Neural progenitor cell (in vitro differentiated cells): ENCODE measurements at regions not wholly inside any gene's neighbourhood (a gene's known extent, or its start where the extent isn't known, plus 50 kb on each side); places are given as distances from the start of the nearest gene placed in this dataset.

Experiments used
- DNase-seq: peaks from one replicate; pipeline ENCODE4 v3.0.0-alpha.2; 2016; ENCODE audit warnings: low spot score
- H2AFZ ChIP-seq: fragments of 200-600 bp; sonication (generic); replicated peaks from 2 replicates; pipeline ENCODE4 v1.6.1; 2016; ENCODE audit warnings: antibody characterized with exemption
- H3F3A ChIP-seq: fragments of 200-600 bp; sonication (generic); 2 replicates; pipeline ENCODE4 v1.6.1; 2016; ENCODE audit warnings: antibody characterized with exemption, low read depth
- H3K27ac ChIP-seq: fragments of 200-600 bp; sonication (generic); 2 replicates; pipeline ENCODE4 v1.5.1; 2016; ENCODE audit warnings: mild to moderate bottlenecking
- H3K27me3 ChIP-seq: fragments of 200-600 bp; sonication (generic); 2 replicates; pipeline ENCODE4 v1.6.1; 2016; ENCODE audit warnings: mild to moderate bottlenecking, moderate library complexity
- H3K36me3 ChIP-seq: fragments of 200-600 bp; sonication (generic); 2 replicates; pipeline ENCODE4 v1.5.1; 2016
- H3K4me1 ChIP-seq: fragments of 200-600 bp; sonication (generic); 2 replicates; pipeline ENCODE4 v1.6.1; 2016; ENCODE audit warnings: mixed run types
- H3K4me2 ChIP-seq: fragments of 200-600 bp; sonication (generic); 2 replicates; pipeline ENCODE4 v1.6.1; 2016
- H3K4me3 ChIP-seq: fragments of 200-600 bp; sonication (generic); 2 replicates; pipeline ENCODE4 v1.5.1; 2016
- H3K79me2 ChIP-seq: fragments of 200-600 bp; sonication (generic); 2 replicates; pipeline ENCODE4 v1.6.1; 2016; ENCODE audit warnings: low read depth
- H3K9ac ChIP-seq: fragments of 200-600 bp; sonication (generic); 2 replicates; pipeline ENCODE4 v1.6.1; 2016
- H3K9me3 ChIP-seq: fragments of 200-600 bp; sonication (generic); 2 replicates; pipeline ENCODE4 v1.5.1; 2016; ENCODE audit warnings: low read depth
- H4K20me1 ChIP-seq: fragments of 200-600 bp; sonication (generic); 2 replicates; pipeline ENCODE4 v1.6.1; 2016; ENCODE audit warnings: low read depth
- H3K27ac Mint-ChIP-seq: 3 replicates; pipeline ENCODE4 v1.8.0; 2021; ENCODE audit warnings: mixed read lengths
- H3K27me3 Mint-ChIP-seq: 2 replicates; pipeline ENCODE4 v1.8.0; 2022; ENCODE audit warnings: low read depth, mild to moderate bottlenecking, inconsistent platforms, moderate library complexity, mixed read lengths; ENCODE audit not compliant: insufficient read depth
- H3K36me3 Mint-ChIP-seq: 3 replicates; pipeline ENCODE4 v1.8.0; 2021; ENCODE audit warnings: mixed read lengths
- H3K4me1 Mint-ChIP-seq: 3 replicates; pipeline ENCODE4 v1.8.0; 2021; ENCODE audit warnings: mixed read lengths
- H3K4me3 Mint-ChIP-seq: 3 replicates; pipeline ENCODE4 v1.8.0; 2021; ENCODE audit warnings: mild to moderate bottlenecking, moderate library complexity, mixed read lengths
- H3K9me3 Mint-ChIP-seq: 3 replicates; pipeline ENCODE4 v1.8.0; 2020; ENCODE audit warnings: mixed read lengths
- EZH2 ChIP-seq: fragments of 200-600 bp; sonication (generic); IDR thresholded peaks from 2 replicates; pipeline ENCODE4 v1.6.1; 2017; ENCODE audit warnings: antibody characterized with exemption, mild to moderate bottlenecking, moderate library complexity
- EZH2phosphoT487 ChIP-seq: fragments of 200-600 bp; sonication (generic); IDR thresholded peaks from 2 replicates; pipeline ENCODE4 v1.6.1; 2017; ENCODE audit warnings: antibody characterized with exemption
- TF ChIP-seq, protein P1 (sequence below): fragments of 200-600 bp; sonication (generic); IDR thresholded peaks from 2 replicates; pipeline ENCODE4 v1.5.1; 2017; ENCODE audit warnings: antibody characterized with exemption, mild to moderate bottlenecking

DNA sequence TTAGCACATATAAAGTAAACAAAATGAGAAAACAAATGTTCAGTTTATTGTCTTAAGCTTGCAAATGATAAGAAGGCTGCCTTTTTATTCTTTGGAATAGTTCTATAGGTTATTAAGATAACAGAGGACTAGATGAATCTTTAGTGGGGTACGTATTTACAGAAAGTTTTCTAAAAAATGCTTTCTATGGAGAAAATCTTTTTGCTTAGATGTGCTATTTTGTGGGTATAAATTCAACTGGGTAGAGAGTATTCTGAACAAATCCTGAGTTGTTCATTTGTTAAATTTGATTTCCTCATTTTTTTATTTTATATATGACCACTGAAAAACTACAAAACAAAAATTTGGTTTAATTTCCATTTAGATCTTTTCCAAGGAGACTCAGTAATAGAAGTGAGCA lies 566.9 kb downstream of the PLCL1 start:
- Histone ChIP-seq H2AFZ (no peak overlapping the region), H3K27ac (no peak overlapping the region), H3F3A (no peaks in the 10 kb centered on the region), H3K36me3 (no peaks in the 10 kb centered on the region), H3K4me3 (no peak overlapping the region), H3K79me2 (no peaks in the 10 kb centered on the region), H3K4me1 (no peaks in the 10 kb centered on the region), H3K9ac (no peak overlapping the region), H3K4me2 (no peak overlapping the region), H3K27me3 (no peaks in the 10 kb centered on the region), H4K20me1 (no peaks in the 10 kb centered on the region), H3K9me3 (no peaks in the 10 kb centered on the region)
- Mint-ChIP-seq H3K36me3 (no peaks in the 10 kb centered on the region), H3K27ac (no peak overlapping the region), H3K9me3 (no peaks in the 10 kb centered on the region), H3K4me1 (peaks cover 3% of the 10 kb centered on the region), H3K27me3 (no peaks in the 10 kb centered on the region), H3K4me3 (no peak overlapping the region)
- no peak for DNase-seq
- TF ChIP-seq EZH2 (no peak), EZH2phosphoT487 (no peak)
- TF ChIP-seq, protein P1, sequence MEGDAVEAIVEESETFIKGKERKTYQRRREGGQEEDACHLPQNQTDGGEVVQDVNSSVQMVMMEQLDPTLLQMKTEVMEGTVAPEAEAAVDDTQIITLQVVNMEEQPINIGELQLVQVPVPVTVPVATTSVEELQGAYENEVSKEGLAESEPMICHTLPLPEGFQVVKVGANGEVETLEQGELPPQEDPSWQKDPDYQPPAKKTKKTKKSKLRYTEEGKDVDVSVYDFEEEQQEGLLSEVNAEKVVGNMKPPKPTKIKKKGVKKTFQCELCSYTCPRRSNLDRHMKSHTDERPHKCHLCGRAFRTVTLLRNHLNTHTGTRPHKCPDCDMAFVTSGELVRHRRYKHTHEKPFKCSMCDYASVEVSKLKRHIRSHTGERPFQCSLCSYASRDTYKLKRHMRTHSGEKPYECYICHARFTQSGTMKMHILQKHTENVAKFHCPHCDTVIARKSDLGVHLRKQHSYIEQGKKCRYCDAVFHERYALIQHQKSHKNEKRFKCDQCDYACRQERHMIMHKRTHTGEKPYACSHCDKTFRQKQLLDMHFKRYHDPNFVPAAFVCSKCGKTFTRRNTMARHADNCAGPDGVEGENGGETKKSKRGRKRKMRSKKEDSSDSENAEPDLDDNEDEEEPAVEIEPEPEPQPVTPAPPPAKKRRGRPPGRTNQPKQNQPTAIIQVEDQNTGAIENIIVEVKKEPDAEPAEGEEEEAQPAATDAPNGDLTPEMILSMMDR, result no peak

DNA sequence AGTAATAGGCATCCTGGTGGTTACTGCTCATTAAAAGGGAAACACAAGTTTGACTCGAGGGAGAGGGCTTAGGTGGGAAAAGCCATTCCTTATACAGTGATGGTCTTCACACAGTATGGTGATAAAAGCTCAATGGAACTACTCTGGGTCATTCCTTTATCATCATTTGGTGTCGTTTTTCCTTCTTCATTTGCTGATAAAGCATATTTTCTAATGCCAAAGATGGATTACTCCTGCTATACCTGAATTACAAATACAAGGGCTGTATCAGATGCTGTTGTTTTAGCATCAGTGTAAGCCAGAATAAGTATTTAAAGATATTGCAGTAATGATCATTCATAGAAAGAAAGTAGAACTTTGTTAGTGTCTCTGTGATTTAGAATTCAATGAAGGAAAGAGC lies 563.7 kb downstream of the PLCL1 start:
- H3K4me2 ChIP-seq, result no peak overlapping the region
- H3K4me1 ChIP-seq, result no peaks in the 10 kb centered on the region
- H4K20me1 ChIP-seq, result no peaks in the 10 kb centered on the region
- no peaks in the 10 kb centered on the region for H3K79me2 ChIP-seq
- Mint-ChIP-seq H3K27me3 (no peaks in the 10 kb centered on the region), H3K36me3 (no peaks in the 10 kb centered on the region), H3K4me3 (no peak overlapping the region), H3K9me3 (no peaks in the 10 kb centered on the region), H3K27ac (no peak overlapping the region), H3K4me1 (no peaks in the 10 kb centered on the region)
- no peak overlapping the region for H3K27ac ChIP-seq
- no peaks in the 10 kb centered on the region for H3K36me3 ChIP-seq
- TF ChIP-seq, protein P1, result no peak
- TF ChIP-seq EZH2 (no peak), EZH2phosphoT487 (no peak)
- H2AFZ ChIP-seq, result no peak overlapping the region
- no peaks in the 10 kb centered on the region for H3F3A ChIP-seq
- H3K9ac ChIP-seq, result no peak overlapping the region
- no peaks in the 10 kb centered on the region for H3K9me3 ChIP-seq
- H3K4me3 ChIP-seq, result no peak overlapping the region
- no peak for DNase-seq
- no peaks in the 10 kb centered on the region for H3K27me3 ChIP-seq

GRCh38 chr2:198362740-198363139 lies 558.3 kb downstream of the PLCL1 start:
- TF ChIP-seq EZH2, result no peak
- TF ChIP-seq, protein P1, result no peak
- H3K27ac Mint-ChIP-seq, result no peak overlapping the region
- no peak overlapping the region for H3K4me3 Mint-ChIP-seq
- H3K36me3 Mint-ChIP-seq, result no peaks in the 10 kb centered on the region
- H3K4me1 Mint-ChIP-seq, result no peaks in the 10 kb centered on the region
- Histone ChIP-seq H3K4me1 (no peaks in the 10 kb centered on the region), H3K9me3 (no peaks in the 10 kb centered on the region), H3F3A (no peaks in the 10 kb centered on the region), H2AFZ (no peak overlapping the region), H3K4me2 (no peak overlapping the region), H3K79me2 (no peaks in the 10 kb centered on the region), H3K27ac (no peak overlapping the region), H3K27me3 (no peaks in the 10 kb centered on the region), H3K4me3 (no peak overlapping the region), H4K20me1 (no peaks in the 10 kb centered on the region), H3K9ac (no peak overlapping the region), H3K36me3 (no peaks in the 10 kb centered on the region)
- no peaks in the 10 kb centered on the region for H3K9me3 Mint-ChIP-seq
- no peak for DNase-seq
- no peaks in the 10 kb centered on the region for H3K27me3 Mint-ChIP-seq

GRCh38 chr2:198359308-198359707 lies 554.9 kb downstream of the PLCL1 start:
- no peaks in the 10 kb centered on the region for H3F3A ChIP-seq
- H3K27me3 Mint-ChIP-seq, result no peaks in the 10 kb centered on the region
- H3K27ac ChIP-seq, result no peak overlapping the region
- no peak overlapping the region for H3K4me2 ChIP-seq
- no peaks in the 10 kb centered on the region for H3K9me3 ChIP-seq
- no peak overlapping the region for H2AFZ ChIP-seq
- no peaks in the 10 kb centered on the region for H3K36me3 ChIP-seq
- H3K4me3 ChIP-seq, result no peak overlapping the region
- H4K20me1 ChIP-seq, result no peaks in the 10 kb centered on the region
- H3K4me3 Mint-ChIP-seq, result no peak overlapping the region
- no peak overlapping the region for H3K27ac Mint-ChIP-seq
- no peaks in the 10 kb centered on the region for H3K4me1 ChIP-seq
- H3K27me3 ChIP-seq, result no peaks in the 10 kb centered on the region
- H3K9me3 Mint-ChIP-seq, result no peaks in the 10 kb centered on the region
- H3K9ac ChIP-seq, result no peak overlapping the region
- H3K36me3 Mint-ChIP-seq, result no peaks in the 10 kb centered on the region
- TF ChIP-seq EZH2phosphoT487 (no peak), EZH2 (no peak)
- TF ChIP-seq, protein P1, result no peak
- no peaks in the 10 kb centered on the region for H3K79me2 ChIP-seq
- no peak for DNase-seq
- no peaks in the 10 kb centered on the region for H3K4me1 Mint-ChIP-seq
